Inflammatory macrophage treated with lipopolysaccharide for 1 hour (primary cell): ENCODE measurements at regions not wholly inside any gene's neighbourhood (a gene's known extent, or its start where the extent isn't known, plus 50 kb on each side); places are given as distances from the start of the nearest gene placed in this dataset.
"Not testable (repeated sequence)": the region's sequence is repeated elsewhere in the genome, so short reads cannot be mapped to it uniquely, and the experiment has no call there.

Experiments
- DNase-seq, 2 donors: peaks; one replicate each; pipeline ENCODE4 v3.0.0-alpha.2; 2020 to 2022

DNA sequence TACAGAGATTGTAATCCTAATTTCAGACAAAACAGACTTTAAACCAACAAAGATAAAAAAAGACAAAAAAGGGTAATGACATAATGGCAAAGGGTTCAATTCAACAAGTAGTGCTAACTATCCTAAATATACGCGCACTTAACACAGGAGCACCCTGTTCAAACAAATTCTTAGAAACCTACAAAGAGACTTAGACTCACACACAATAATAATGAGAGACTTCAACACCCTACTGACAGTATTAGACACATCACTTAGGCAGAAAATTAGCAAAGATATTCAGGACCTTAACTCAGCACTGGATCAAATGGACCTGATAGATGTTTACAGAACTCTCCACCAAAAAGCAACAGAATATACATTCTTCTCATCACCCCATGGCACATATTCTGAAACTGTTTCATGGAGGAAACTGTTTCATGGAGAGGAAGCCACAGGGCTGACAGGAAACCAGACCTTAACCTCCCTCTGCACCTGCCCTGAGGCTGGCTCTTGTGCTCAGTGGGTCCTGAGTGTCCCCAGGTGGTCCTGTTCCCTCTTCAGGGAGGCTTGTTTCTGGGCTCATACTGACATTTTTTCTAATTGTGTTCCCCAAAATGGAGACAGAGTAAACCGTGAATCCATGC is 54.7 kb downstream of the OR4M2 start:
- DNase-seq, result not testable (repeated sequence)

DNA sequence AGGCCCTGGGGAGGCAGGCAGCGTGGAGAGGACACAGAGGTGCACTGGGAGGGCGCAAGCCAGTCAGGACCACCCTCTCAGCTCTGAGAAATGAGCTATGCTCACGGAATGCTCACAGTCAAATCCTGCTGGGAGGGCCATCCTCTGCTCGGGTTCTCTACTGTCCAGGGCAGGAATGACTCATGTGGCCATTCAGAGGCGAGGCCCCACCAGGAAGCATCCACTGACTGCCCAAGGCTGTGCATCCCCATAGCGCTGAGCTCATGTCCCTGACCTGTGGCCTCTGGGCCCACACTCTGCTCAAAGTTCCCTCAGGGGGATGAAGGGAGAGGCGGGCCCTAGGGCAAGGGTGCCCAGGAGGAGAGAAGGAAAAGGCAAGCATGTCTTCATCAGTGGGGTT is 57.2 kb downstream of the OR4M2 start:
- not testable (repeated sequence) for DNase-seq

DNA sequence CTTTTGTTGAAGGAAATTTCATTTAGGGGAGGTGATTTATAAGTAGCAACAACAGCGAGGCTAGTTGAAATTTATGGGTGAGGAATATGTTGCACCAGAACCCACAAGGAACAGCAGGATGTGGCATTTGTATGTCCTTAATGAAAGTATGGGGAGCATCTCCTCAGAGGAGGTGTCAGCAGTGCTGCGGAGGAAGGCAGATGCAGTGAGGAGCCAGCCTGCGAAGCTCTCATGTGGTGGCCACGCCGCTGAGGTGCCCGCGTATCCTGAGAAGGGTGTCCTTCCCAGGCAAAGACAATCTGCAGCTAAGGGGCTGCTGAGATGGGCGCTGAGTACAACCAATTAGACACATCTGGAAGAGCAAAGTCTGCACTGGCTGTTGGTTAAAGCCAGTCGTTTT is 60.8 kb downstream of the OR4M2 start:
- DNase-seq, result not testable (repeated sequence)

DNA sequence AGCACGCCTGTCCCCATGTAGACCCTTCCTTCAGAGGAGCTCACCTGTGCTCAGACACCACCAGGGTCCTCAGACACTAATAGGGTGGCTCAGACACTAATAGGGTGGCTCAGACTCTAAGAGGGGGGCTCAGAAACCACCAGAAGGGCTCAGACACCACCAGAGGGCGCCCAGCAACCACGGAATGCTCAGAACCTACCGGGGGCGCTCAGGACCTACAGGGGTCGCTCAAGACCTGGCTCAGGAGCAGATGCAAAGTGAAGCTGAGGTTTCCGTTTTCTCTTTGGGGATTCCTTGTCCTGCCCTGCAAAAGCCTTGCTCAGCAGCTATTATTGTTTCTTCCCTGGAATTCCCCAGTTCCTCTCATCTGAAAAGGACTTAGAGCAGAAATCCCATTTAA is 67.8 kb downstream of the OR4M2 start:
- DNase-seq, result not testable (repeated sequence)

DNA sequence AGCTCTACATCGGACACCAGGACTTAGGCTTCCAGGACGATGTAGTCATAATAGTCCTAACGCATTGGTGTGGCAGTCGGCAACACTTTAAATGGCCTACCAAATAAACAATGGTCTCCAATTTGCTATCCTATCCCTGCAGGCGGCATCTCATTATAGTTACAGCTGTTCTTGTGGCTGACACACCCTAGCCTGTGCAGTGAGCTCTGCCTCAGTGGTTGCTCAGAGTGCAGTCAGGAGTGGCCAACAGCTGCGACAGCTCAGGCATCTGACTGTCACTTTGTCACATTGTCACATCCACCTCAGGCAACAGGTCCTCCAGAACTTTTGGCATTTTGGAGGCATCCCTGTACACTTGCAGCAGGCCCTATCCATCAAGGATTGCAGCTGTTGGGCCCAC is 77.9 kb downstream of the OR4M2 start:
- DNase-seq, result not testable (repeated sequence)

DNA sequence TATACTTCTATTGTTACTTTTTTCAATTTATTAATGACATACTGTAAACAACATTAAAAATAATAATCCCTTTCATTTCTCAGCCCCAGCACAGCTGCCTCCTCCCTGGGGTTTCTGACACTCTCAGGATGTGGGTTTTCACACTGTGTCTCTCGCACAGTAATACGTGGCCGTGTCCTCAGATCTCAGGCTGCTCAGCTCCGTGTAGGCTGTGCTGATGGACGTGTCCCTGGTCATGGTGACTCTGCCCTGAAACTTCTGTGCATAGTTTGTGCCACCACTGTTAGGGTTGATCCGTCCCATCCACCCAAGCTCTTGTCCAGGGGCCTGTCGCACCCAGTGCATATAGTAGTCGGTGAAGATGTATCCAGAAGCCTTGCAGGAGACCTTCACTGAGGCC is 80.0 kb downstream of the OR4M2 start:
- not testable (repeated sequence) for DNase-seq

DNA sequence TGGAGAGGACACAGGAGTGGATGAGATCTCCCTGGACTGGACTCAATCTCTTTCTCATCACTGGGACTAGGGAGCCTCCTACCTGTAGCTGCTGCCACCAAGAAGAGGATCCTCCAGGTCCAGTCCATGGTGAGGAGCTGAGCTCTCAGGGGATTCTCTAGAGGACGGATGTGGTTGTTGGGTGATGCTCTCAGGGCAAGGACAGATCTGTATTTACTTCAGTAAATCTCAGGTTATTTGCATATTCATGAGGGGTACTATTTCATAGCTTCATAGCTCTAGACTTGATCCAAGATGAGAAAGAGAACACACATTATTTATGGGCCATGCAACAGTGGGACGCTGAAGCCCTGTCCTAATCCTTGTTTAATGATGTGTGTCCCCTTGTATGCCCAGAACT is 80.4 kb downstream of the OR4M2 start:
- not testable (repeated sequence) for DNase-seq

DNA sequence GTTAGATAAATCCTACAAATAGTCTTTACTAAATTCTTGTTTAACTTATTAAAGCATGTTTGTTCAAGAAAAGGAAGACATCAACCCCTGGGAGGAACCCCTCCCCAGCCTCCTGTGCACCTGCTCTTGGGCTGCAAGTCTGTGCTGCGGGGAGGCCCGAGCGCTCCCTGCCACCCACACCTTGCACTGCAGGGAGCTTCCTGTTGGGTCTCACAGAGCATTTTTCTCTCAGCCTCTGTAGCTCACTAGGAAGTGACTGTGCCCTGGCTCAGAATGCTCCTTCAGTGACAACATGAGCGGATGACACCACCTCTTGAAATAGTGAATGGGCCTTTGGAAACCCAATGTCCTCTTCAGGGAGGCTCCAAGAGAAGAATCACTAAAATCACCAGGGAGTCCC is 81.1 kb downstream of the OR4M2 start:
- not testable (repeated sequence) for DNase-seq

DNA sequence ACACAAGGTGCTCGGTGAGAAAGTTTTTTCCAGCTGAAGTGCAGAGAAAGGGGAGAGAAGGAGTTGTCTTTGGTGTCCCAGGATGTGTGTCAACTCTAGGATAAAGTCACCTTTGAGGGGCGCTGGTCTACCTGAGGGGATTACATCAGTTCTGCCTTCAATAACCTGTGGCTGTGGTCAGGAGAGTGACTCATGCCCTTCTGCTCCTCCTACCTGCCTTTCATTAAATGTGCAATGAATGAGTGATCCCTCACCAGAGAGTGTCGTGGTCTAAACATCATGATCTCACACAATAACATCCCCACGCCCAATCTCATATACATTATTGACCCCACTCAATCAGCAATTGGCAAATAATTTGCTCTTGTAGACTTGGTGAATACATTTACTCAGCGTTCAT is 83.4 kb downstream of the OR4M2 start:
- DNase-seq, result not testable (repeated sequence)

DNA sequence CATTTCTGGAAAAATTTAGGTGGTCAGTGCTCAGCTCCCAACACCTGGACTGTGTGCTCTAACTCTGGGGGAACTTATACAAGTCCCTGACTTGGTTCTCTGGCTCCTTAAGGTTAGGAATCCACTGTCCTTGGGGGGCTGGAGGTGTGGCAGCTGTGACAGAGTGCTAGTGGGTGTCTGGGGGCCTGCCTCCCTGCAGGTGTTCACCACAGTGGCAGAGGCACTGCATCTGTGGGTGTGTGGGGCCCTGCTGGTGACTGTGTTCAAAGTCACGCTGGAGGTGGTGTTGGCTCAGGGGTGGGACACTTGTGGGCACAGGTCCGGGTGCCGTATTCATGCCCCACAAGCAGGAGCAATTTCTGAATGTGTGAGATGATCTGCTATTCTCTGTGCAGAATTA is 87.2 kb downstream of the OR4M2 start:
- DNase-seq, result not testable (repeated sequence)

DNA sequence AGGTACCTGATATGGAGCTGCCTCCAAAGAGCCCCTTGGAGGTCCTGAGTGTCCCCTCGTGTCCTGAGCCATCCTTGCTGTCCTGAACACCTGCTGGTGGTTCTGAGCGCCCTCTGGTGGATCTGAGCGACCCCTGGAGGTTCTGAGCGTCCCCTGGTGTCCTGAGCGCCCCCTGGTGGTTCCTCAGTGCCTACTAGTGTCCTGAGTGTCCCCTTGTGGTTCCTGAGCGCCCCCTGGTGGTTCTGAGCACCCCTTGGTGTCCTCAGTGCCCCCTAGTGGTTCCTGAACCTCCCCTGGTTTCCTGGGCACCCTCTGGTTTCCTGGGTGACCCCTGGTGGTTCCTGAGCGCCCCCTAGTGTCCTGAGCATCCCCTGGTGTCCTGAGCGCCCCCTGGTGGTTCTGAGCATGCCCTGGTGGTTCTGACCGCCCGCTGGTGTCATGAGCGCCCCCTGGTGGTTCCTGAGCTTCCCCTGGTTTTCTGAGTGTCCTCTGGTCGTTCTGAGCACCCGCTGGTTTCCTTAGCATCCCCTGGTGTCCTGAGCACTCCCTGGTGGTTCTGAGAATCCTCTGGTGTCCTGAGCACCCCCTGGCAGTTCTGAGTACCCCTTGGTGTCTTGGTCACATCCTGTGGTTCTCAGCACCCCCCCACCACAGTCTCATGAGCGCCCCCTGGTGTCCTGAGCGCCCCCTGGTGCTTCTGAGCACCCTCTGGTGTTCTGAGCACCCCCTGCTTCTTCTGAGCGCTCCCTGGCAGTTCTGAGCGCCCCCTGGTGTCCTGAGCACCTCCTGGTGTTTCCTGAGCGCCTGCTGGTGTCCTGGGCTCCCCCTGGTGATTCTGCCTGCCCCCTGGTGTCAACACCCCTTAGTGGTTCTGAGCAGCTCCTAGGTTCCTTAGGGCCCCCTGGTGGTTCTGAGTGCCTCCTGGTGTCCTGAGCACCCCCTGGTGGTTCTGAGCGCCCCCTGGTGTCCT is 93.0 kb downstream of the OR4M2 start:
- not testable (repeated sequence) for DNase-seq

DNA sequence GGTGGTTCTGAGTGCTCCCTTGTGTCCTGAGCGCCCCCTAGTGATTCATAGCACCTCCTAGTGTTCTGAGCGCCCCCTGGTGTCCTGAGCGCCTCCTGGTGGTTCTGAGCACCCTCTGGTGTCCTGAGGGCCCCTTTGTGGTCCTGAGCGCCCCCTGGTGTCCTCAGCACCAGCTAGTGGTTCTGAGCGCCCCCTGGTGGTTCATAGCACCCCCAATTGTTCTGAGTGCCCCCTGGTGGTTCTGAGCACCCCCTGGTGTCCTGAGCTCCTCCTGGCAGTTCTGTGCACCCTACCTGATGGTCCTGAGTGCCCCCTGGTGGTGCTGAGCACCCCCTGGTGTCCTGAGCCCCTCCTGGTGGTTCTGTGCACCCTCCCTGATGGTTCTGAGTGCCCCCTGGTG is 93.8 kb downstream of the OR4M2 start:
- DNase-seq, result not testable (repeated sequence)

DNA sequence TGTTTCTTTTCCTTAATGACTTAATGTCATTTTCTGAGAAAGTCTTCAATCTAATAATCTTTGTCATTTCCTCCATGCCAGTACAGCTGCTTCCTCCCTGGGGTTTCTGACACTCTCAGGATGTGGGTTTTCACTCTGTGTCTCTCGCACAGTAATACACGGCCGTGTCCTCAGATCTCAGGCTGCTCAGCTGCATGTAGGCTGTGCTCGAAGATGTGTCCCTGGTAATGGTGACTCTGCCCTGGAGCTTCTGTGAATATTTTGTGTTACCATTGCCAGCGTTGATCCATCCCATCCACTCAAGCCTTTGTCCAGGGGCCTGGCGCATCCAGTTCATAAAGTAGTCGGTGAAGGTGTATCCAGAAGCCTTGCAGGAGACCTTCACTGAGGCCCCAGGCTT is 97.6 kb downstream of the OR4M2 start:
- DNase-seq, result not testable (repeated sequence)

DNA sequence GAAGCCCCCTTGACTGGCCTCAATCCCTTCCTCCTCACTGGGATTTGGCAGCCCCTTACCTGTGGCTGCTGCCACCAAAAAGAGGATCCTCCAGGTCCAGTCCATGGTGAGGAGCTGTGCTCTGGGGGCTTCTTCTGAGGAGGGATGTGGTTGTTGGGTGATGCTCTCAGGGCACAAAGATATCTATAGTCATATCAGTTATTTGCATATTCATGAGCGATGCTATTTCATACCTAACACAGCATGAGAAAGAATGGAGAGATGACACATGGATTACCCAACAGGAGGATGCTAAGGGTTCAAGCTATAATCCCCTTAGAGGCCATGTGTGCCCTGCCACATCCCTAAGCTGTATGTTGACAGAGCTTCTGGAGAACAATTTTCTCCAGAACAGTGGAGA is 98.1 kb downstream of the OR4M2 start:
- DNase-seq, result not testable (repeated sequence)

DNA sequence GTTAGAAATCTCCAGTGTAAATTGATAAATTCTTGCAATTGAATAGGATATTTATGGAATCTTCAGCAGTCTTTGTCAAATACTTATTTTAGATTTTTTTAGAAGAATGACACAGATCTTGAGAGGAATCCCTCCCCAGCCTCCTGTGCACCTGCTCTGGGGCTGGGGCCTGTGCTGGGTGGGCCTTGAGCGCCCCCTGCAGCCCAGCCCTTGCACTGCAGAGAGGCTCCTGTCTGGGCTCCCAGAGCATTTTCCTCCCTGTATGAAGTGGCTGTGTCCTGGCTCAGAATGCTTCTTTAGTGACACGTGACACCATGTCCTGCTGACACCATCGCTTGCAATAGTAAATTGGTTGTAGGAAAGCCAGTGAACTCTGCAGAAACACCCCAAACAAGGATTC is 98.7 kb downstream of the OR4M2 start:
- DNase-seq, result not testable (repeated sequence)

DNA sequence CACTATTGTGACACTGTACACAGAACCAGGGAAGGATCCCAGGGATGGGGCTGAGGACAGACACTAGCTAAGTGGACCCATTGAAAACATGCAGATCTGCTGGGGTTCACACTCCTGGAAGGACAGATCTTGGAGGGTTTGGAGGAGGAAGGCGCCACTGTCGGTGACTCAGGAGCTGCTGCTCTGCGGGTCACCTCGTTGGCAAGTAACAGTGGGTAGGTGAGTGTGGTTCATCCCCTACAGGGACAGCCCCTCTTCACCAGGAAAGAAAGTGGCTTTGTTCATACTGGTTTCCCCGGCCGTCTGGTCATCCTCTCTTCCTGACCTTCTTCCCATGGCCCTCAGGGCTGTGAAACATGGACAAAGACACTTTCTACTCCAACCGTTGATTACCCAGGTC is 100.3 kb downstream of the OR4M2 start:
- not testable (repeated sequence) for DNase-seq

DNA sequence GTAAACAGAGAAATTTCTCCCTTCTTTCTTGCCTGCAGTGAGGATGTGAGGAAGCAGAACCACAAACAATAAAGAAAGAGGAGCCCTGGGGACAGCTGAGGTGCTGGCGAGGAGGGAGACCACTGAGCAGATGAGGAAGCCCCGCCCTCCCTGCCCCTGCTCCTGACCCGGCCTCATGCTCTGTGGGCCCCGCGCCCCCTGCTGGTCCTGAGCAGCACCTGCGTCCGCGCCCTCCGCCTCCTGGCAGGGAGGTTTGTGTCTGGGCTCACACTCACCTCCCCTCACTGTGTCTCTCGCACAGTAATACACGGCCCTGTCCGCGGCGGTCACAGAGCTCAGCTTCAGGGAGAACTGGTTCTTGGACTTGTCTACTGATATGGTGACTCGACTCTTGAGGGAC is 104.4 kb downstream of the OR4M2 start:
- DNase-seq, result not testable (repeated sequence)

DNA sequence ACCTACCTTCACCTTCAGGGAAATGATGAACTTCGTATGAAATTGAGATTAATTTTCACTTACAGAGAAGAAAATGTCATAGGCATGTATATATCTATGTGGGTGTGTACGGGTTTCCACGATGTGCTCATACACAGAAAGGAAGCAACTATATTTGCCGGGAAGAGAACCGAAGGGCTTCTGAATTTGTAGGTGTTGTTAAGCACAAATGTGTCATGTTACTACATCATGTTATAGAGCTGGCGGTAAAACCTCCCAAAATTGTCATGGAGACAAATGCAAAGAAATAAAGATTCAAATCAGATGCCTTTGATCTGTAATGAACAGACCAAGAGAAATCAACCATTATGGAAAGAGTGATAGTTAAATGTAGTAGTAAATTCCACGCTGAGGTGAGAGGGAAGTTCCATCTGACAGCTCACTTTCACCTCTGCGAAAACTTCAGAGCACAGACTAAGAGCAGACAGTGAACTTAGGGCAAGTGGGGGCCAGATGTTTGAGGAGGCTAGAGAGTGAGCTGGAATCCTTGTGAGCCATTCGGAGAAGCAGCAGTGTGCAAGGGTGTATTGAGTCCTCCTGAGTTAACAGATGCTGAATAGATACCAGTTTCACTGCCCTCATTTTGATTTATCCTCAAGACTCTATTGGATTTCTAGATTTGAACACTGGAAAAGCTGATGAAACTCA is 106.7 kb downstream of the OR4M2 start:
- not testable (repeated sequence) for DNase-seq

DNA sequence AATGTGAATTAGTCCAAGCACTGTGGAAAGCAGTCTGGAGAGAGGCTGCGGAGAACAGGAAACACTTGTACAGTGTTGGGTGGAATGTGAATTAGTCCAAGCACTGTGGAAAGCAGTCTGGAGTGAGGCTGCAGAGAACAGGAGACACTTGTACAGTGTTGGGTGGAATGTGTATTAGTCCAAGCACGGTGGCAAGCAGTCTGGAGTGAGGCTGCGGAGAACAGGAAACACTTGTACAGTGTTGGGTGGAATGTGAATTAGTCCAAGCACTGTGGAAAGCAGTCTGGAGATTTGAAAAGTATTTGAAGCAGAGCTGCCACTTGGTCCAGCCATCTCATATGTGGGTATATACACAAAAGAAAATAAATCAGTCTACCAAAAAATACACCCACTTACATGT is 111.5 kb downstream of the OR4M2 start:
- DNase-seq, result not testable (repeated sequence)

DNA sequence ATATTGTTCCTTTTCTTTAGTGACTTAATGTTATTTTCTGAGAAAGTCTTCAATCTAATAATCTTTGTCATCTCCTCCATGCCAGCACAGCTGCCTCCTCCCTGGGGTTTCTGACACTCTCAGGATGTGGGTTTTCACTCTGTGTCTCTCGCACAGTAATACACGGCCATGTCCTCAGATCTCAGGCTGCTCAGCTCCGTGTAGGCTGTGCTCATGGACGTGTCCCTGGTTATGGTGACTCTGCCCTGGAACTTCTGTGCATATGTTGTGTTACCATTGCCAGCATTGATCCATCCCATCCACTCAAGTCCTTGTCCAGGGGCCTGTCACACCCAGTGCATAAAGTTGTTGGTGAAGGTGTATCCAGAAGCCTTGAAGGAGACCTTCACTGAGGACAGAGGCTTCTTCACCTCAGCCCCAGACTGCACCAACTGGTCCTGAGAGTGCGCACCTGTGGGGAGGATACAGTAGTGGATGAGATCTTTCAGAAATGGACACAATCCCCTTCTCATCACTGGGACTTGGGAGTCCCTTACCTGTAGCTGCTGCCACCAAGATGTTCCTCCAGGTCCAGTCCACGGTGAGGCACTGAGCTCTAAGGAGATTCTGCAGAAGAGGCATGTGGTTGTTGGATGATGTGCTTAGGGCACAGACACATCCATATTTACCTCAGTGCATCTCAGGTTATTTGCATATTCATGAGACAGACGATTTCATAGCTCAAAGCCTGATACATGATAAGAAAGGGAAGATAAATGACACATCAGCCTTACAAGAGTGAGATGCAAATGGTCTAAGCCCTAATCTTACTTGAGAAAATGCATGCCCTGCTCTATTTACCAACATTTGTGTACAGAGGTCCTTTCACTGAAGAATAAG is 114.7 kb downstream of the OR4M2 start:
- not testable (repeated sequence) for DNase-seq

DNA sequence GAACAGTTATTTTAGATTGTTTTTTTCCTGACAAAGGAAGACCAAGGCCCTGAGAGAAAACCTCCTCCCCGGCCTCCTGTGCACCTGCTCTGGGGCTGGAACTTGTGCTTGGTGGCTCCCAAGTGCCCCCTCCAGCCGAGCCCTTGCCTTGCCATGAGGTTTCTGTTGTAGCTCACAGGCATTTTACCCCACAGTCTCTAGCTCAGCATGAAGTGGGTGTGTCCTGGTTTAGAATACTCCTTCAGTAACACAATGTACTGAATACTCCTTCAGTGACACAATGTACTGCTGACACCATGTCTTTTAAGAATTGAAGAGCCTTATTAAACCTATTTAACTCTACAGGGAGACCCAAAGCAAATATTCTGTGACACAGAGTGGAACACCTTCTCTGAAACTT is 116.1 kb downstream of the OR4M2 start:
- not testable (repeated sequence) for DNase-seq

DNA sequence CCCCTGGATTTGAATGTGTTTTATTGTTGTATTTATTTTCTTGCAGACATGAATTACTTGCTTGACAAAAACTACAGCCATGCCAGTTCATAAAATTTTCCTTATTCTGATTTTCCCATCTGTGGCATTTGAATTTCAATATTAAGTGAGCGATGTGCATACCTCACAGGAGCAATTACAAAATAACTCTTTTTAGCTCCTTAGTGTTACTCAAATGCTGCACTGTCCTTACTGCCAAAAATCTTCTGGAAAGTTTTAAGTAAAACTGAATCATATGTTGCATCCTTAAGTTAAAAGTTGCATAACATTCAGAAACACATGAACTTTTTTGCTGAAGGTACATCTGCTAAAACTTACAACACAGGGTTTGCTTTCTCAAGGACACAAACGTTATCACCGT is 120.1 kb downstream of the OR4M2 start:
- DNase-seq, result not testable (repeated sequence)
